ENCODE measurements at regions not wholly inside any gene's neighbourhood (a gene's known extent, or its start where the extent isn't known, plus 50 kb on each side); places are given as distances from the start of the nearest gene placed in this dataset.

DNA sequence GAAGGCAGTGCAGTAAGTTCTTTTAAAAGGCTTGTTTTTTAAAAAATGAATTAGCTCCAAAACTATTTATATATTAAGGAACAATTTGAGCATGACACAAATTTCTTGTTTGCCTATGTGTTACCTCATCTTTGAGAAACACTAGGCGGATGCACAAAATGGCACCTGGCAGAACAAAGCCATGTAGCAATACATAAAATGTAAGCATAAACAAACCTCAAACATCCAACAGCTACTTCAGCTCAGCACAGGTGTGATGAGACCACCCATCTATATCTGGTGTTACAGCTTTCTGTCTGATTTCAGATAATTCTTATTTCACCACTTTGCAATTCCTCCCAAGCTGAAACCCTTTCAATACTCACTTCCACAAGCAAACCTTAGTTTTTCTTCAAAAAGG is 221.2 kb upstream of the CNTN6 start (continued):
- TF ChIP-seq SIN3A (IDR thresholded peaks at IDR 0.05; ENCODE audit: borderline replicate concordance, low read depth, low read length) (no peak), NRF1 (IDR thresholded peaks at IDR 0.05; ENCODE audit: low read depth, low read length) (no peak), EZH2phosphoT487 (IDR thresholded peaks at IDR 0.05; ENCODE audit: borderline replicate concordance, low read depth) (no peak), FOSL2 (IDR thresholded peaks at IDR 0.05; ENCODE audit: borderline replicate concordance, low read depth) (no peak)

DNA sequence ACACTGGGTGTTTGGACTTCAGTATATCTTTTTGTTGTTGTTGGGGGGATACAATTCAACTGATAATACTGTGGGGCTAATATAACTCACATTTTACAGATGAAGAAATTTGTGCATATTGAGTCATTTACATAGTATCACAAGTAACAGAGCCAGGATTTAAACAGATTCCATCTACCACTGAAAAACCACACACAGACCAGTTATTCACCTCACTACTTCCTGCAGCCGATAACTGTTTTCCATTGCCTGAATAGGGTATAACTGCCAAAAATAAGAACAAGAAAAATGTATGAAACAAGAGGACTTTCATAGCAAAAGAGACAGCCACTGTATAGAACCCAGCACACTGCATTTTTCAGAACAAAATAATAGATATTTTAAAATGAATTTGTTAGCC is 215.8 kb upstream of the CNTN6 start:
- no peaks in the 10 kb centered on the region for H3K4me1 ChIP-seq (ENCODE audit: control insufficient read depth in 1 of 2, insufficient read depth in 2 of 2, low read depth in 1 of 2, low read length in 1 of 2)
- H3K79me2 ChIP-seq (ENCODE audit: insufficient read depth) = no peaks in the 10 kb centered on the region
- H3K4me2 ChIP-seq = no peak overlapping the region
- WGBS (ENCODE audit: low lambda C conversion rate) = 19% methylated on average over 1 of the region's 1 CpG
- H3K9ac ChIP-seq = no peak overlapping the region
- H3K9me3 ChIP-seq = no peaks in the 10 kb centered on the region
- ChIA-PET POLR2A (no interaction called here), CTCF (no interaction called here)
- H4K20me1 ChIP-seq (ENCODE audit: insufficient read depth) = no peaks in the 10 kb centered on the region
- H3K27ac ChIP-seq (ENCODE audit: low read depth in 2 of 2, low read length in 1 of 2) = no peak overlapping the region
- H3K9me2 ChIP-seq = no peaks in the 10 kb centered on the region
- H3F3A ChIP-seq (replicated peaks; ENCODE audit: insufficient read depth) = no peaks in the 10 kb centered on the region
- no peak for DNase-seq
- H3K27me3 ChIP-seq (ENCODE audit: insufficient read depth) = no peaks in the 10 kb centered on the region
- TF ChIP-seq TCF12 (IDR thresholded peaks at IDR 0.05) (no peak), ELF1 (IDR thresholded peaks at IDR 0.05) (no peak)
- H3K4me3 ChIP-seq (ENCODE audit: low read depth in 2 of 2, low read length in 1 of 2) = no peak overlapping the region
- no peaks in the 10 kb centered on the region for H3K36me3 ChIP-seq (replicated peaks in 1 of 2; ENCODE audit: control insufficient read depth in 1 of 2, insufficient read depth in 2 of 2, low read length in 1 of 2)
- no peak overlapping the region for H2AFZ ChIP-seq (ENCODE audit: low read depth)

DNA sequence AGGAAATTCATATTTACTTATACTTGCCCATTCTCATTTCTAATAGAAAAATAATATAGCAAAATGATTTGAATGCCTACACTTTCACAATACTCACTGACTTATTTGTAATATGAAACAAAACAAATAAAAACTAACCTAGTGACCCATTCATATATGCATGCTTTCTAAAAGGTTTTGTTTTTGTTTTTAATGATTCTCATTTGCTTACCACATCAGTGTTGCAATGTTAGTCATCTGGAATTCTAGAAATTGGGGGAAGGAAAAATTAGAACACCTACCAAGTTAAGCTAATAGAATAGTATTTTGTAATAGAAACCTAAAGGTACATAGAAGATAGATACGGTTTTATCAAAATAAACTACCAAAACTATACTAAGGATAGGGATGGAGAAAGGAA is 214.1 kb upstream of the CNTN6 start:
- CTCF ChIA-PET = no interaction called here
- TF ChIP-seq EZH2phosphoT487 (IDR thresholded peaks at IDR 0.05; ENCODE audit: borderline replicate concordance, low read depth) (no peak), TAF1 (IDR thresholded peaks at IDR 0.05; ENCODE audit: borderline replicate concordance, low read depth, low read length) (no peak), RCOR1 (IDR thresholded peaks at IDR 0.05; ENCODE audit: low read length) (no peak), FOXM1 (IDR thresholded peaks at IDR 0.05; ENCODE audit: low read depth) (no peak), GABPA (IDR thresholded peaks at IDR 0.05; ENCODE audit: low read depth) (no peak), FOSL2 (IDR thresholded peaks at IDR 0.05; ENCODE audit: borderline replicate concordance, low read depth) (no peak), RXRA (IDR thresholded peaks at IDR 0.05; ENCODE audit: borderline replicate concordance, low read depth) (no peak), RAD21 (IDR thresholded peaks at IDR 0.05; ENCODE audit: low read length) (no peak)
- TF ChIP-seq, protein P1, sequence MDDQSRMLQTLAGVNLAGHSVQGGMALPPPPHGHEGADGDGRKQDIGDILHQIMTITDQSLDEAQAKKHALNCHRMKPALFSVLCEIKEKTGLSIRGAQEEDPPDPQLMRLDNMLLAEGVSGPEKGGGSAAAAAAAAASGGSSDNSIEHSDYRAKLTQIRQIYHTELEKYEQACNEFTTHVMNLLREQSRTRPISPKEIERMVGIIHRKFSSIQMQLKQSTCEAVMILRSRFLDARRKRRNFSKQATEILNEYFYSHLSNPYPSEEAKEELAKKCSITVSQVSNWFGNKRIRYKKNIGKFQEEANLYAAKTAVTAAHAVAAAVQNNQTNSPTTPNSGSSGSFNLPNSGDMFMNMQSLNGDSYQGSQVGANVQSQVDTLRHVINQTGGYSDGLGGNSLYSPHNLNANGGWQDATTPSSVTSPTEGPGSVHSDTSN (IDR thresholded peaks at IDR 0.05) = no peak
- TF ChIP-seq, protein P2, sequence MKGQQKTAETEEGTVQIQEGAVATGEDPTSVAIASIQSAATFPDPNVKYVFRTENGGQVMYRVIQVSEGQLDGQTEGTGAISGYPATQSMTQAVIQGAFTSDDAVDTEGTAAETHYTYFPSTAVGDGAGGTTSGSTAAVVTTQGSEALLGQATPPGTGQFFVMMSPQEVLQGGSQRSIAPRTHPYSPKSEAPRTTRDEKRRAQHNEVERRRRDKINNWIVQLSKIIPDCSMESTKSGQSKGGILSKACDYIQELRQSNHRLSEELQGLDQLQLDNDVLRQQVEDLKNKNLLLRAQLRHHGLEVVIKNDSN (IDR thresholded peaks at IDR 0.05; ENCODE audit: borderline replicate concordance, low read depth) = no peak
- POLR2A ChIA-PET = no interaction called here
- Histone ChIP-seq H3F3A (replicated peaks; ENCODE audit: insufficient read depth) (no peaks in the 10 kb centered on the region), H2AFZ (ENCODE audit: low read depth) (no peak overlapping the region), H3K79me2 (ENCODE audit: insufficient read depth) (no peaks in the 10 kb centered on the region), H3K4me2 (no peak overlapping the region), H3K36me3 (replicated peaks in 1 of 2; ENCODE audit: control insufficient read depth in 1 of 2, insufficient read depth in 2 of 2, low read length in 1 of 2) (no peaks in the 10 kb centered on the region), H3K4me3 (ENCODE audit: low read depth in 2 of 2, low read length in 1 of 2) (no peak overlapping the region), H3K27me3 (ENCODE audit: insufficient read depth) (no peaks in the 10 kb centered on the region), H4K20me1 (ENCODE audit: insufficient read depth) (no peaks in the 10 kb centered on the region), H3K9me2 (no peaks in the 10 kb centered on the region), H3K9me3 (no peaks in the 10 kb centered on the region), H3K9ac (no peak overlapping the region), H3K4me1 (ENCODE audit: control insufficient read depth in 1 of 2, insufficient read depth in 2 of 2, low read depth in 1 of 2, low read length in 1 of 2) (no peaks in the 10 kb centered on the region), H3K27ac (ENCODE audit: low read depth in 2 of 2, low read length in 1 of 2) (no peak overlapping the region)
- no peak for DNase-seq
- 5% methylated on average over 1 of the region's 1 CpG for WGBS (ENCODE audit: low lambda C conversion rate)
